Breast epithelium (tissue), 3 donors: ENCODE measurements at regions not wholly inside any gene's neighbourhood (a gene's known extent, or its start where the extent isn't known, plus 50 kb on each side); places are given as distances from the start of the nearest gene placed in this dataset.

Experiments used
- CTCF ChIP-seq, 3 donors: fragments of 450-650 bp; IDR thresholded peaks; one replicate each; pipeline ENCODE4 v1.5.1; 2016 to 2017; ENCODE audit warnings: antibody characterized with exemption in 3 of 3, mild to moderate bottlenecking in 3 of 3, moderate library complexity in 3 of 3
- POLR2A ChIP-seq: fragments of 450-650 bp; IDR thresholded peaks from one replicate; pipeline ENCODE4 v1.6.1; 2016; ENCODE audit warnings: antibody characterized with exemption, mild to moderate bottlenecking, moderate library complexity

- no peak for TF ChIP-seq CTCF (IDR thresholded peaks at IDR 0.05)
- no peak for TF ChIP-seq POLR2A
Observed at GRCh38 chr18:72667932-72668331, 123.8 kb upstream of the CBLN2 start.
